CD4-positive, alpha-beta T cell treated with Interleukin-2 at 100 ng/mL for 4 hours (primary cell): ENCODE measurements at regions not wholly inside any gene's neighbourhood (a gene's known extent, or its start where the extent isn't known, plus 50 kb on each side); places are given as distances from the start of the nearest gene placed in this dataset.
"Not testable (repeated sequence)": the region's sequence is repeated elsewhere in the genome, so short reads cannot be mapped to it uniquely, and the experiment has no call there.

Experiments
- DNase-seq: peaks from one replicate; pipeline ENCODE4 v3.0.0-alpha.2; 2020; ENCODE audit warnings: low spot score

GRCh38 chr16:79973320-79973719, 372.8 kb upstream of the MAF start:
- DNase-seq, result no peak

DNA sequence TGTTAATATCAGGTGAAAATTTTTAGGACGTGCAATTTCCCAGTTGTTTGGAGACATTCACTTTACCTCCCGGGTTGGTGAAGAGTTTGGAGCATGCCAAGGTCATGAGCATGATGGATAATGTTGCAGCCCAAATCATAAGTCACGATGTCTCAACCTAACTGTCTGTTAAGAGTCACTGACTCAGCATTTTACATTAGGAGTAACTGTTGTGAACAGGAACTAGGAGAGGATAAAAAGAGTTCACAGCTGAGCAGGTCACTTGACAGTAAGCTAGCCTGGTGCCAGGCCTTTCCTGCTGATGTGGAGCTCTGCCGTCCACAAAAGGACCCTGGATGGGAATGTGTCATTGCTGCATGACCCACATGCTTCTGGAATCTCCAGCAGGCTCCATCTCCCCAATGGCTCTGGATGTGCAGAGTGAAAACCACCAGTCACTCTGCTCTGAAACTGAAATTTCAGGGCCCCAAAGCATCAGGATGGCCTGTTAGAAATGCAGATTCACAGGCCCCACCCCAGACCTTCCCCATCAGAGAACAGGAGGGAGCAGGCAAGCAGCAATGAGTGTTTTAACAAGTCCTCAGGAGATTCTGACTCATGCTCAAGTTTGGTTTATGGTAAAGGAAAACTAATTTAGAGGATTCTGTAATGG, 371.6 kb upstream of the MAF start:
- DNase-seq, result no peak

- DNase-seq, result no peak
Observed at GRCh38 chr16:79971237-79971572, 370.7 kb upstream of the MAF start.

DNA sequence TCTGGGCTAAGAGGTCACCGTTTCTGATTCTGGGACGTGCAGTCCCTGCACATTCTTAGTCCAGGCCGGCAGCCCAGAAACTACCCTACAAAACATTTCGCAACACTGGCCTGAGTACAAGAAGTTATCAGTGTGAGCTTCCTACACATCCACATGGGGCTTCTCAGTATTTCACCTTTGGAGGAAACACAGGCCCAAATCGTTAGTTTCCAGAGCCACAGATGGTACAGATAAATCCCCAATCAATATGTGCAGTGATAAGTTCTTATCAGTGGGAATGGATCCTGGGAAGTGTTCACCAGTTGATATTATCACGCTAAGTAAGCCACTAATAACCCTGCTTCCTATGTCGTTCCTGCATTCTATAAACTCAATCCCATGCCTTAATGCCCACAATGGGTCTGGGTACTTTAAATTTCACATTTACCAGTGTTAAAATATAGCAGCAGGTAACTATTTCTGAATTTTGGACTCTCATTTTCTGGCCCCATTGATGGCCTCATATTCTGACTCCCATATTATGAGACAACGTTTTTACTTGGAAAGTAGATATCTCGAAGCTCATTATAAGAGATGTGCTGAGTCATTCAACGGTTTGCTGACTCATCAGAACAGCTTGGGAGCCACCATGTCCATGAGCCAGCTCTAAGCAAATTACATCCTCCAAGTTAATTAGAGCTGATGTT, 370.2 kb upstream of the MAF start:
- DNase-seq, result no peak

DNA sequence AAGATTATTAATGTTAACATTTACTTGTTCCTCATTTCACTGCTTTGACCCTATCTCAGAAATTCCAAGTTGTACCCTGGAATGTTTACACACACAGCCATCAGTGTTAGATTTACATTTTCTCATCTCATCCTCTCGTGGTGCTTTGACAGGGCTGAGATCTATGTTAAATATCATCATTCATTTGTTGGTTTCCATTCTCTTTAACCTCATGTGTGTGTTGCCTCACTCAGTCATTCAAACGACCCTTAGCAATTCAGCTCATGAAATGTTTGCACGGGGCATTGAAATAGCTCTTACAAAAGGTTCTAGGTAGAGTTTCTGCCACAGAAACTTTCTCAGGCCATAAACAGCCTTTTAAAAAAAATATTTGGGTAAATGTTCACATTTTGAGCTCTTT, 369.6 kb upstream of the MAF start:
- no peak for DNase-seq

- DNase-seq, result no peak
Observed at GRCh38 chr16:79969458-79969857, 368.9 kb upstream of the MAF start.

- no peak for DNase-seq
Observed at GRCh38 chr16:79966226-79966625, 365.7 kb upstream of the MAF start.

- DNase-seq, result no peak
Observed at GRCh38 chr16:79965718-79966117, 365.2 kb upstream of the MAF start.

GRCh38 chr16:79964104-79964503, 363.6 kb upstream of the MAF start:
- DNase-seq, result no peak

- DNase-seq, result no peak
Observed at GRCh38 chr16:79962962-79963361, 362.4 kb upstream of the MAF start.

GRCh38 chr16:79959226-79959625, 358.7 kb upstream of the MAF start:
- DNase-seq, result no peak

DNA sequence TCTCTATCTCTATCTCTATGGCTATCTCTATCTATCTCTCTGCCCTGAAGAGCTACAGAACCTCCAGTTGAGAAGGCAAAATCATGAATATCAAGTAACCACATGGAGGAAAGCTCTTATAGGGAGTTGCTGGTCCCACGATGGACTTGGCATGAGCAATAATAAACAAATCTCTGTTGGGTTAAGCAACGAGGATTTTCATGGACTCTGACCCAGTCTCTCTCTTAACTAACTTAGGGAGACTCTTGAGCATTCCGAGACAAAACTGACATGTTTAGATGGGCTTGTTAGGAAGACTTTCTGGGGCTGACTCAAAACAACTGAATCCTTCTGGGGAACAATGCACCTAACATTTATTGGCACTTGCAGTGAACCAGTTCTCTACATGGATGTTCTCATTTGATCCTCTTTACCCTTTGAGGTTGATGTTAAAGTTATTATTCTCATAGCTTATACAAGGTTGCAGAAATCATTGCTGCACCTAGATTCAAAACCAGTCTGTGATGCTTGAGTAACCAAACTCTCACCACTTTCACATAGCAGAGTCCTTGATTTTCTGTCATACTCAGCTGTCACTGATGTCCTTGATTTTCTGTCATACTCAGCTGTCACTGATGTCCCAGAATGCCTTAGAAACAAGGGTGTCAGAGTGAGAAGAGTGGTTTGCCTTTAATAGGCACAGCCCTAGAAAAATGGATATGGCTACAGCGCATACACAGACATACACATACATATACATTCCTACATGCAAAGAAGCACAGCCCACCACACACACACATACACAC, 354.6 kb upstream of the MAF start:
- DNase-seq, result no peak

GRCh38 chr16:79950932-79951719, 350.6 kb upstream of the MAF start:
- DNase-seq, result no peak

DNA sequence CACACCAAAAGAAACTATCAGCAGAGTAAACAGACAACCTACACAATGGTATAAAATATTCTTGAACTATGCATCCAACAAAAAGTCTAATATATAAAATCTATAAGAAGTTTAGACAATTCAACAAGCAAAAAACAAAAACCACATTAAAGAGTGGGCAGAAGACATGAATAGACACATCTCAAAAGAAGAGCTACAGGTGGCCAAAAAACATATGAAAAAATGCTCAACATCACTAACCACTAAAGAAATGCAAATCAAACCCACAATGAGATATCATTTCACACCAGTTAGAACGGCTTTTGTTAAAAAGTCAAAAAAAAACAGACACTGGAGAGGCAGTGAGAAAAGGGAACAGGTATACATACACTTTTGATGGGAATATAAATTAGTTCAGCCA, 348.9 kb upstream of the MAF start:
- no peak for DNase-seq

DNA sequence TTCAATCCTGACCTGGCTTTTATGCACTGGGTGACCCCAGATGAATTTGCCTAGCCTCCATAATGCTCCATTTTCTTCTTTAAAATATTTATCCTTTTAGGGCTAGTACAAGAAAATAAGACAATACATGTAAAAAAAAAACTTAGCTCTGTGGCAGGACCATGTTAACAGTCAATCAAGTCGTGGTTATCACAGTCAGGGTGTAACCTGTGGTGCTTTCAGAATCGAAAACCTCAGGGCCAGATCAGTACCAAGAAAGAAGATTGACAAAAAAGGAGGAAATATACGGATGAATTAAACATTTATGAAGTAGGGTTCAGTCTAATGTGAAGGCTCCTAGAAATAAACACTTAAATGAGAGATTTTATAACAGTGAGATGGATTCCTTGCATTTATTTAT, 347.2 kb upstream of the MAF start:
- no peak for DNase-seq

DNA sequence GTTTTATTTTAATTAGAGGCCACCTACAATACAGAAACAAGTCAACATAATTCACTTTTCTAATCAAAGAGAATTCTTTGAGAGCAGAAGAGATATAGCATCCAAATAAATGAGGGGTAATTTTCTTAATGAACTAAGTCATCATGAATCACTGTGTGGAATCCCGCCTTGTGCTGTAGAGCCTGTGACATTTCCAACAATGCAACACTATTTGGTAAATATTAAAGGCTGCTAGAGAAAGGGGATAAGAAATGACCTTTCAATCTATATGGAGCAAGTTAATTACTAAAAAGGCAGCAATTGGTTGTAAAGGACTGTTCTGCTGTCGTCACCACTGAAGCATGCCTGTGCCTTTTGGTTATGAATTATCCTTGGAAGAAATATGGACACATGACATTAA, 345.7 kb upstream of the MAF start:
- DNase-seq, result no peak

GRCh38 chr16:79943736-79944135, 343.2 kb upstream of the MAF start:
- DNase-seq, result no peak

DNA sequence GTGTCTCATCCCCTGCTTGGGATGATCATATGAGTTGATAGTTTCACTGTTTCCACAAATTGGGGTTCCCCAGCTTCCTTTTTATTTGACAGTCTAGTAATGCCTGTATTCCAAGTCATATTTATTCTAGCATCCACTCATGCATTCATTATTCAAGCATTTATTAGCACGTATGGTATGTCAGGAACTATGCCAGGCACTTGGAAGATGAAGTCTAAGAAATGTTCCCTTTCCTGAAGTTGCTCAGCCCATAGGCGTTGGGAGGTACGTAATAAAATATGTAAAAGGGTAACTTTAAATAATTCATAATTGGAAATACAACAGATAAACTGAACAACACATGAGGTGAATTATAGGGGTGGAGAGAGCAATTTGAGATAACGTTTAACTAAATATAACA, 338.0 kb upstream of the MAF start:
- DNase-seq, result no peak

- not testable (repeated sequence) for DNase-seq
Observed at GRCh38 chr16:79937671-79938070, 337.1 kb upstream of the MAF start.

DNA sequence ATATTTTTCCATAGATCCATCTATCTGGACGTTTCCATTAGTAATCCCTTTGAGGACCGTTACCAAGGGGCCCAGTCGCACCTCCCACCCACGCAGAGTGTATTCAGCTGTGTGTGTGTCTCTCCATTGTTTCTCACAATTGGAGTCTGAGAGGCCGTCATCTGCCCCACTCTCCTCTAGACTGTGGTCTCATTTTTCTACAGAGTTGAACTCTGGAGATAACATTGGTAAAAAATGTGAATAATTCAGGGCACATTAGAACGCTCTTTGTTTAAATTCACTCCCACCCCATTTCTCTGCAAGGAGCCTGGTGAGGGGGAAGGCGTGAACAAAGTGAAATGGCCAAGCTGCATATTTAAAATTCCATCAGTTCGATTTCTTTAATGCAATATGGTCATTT, 333.1 kb upstream of the MAF start:
- no peak for DNase-seq

DNA sequence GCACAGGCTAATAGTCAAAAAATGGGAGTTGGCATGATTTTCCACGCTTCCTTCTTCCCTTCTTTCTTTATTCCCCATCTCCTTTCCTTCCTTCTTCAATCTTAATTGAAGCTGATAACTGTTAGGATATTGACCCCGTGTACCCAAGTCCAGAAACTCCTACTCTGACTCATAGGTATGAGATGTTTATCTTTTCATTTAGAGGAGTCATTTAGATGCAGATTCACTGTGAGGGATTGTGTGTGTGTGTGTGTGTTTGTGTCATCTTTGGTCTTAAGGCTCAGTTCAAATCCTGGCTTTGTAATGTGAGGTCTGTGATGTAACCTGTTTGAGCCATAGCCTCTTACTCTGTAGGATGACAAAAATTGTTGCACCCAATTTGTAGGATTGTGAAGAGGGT, 332.0 kb upstream of the MAF start:
- no peak for DNase-seq

DNA sequence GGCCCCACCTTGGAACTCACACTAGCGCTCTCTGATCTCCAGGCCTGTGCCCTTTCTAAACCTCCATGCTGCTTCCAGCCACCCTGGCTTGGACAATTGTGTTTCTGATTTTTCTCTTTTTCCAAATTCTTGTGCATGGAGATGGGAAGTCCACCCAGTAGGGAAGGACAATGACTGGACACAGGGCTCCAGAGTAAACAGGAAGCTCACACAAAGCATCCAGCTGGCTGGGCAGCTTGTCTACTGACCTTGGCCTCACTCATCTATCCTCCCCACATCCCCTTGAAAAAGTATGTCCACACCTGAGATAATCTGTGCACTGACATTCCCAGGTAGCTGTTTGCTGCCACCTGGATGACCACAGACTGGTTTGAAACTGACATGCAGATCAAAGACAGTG, 331.2 kb upstream of the MAF start:
- no peak for DNase-seq
